NCI-H2227 (cell line): ENCODE measurements at regions not wholly inside any gene's neighbourhood (a gene's known extent, or its start where the extent isn't known, plus 50 kb on each side); places are given as distances from the start of the nearest gene placed in this dataset.

Experiments used
- DNase-seq: peaks from one replicate; lab custom pipeline; 2025; ENCODE audit not compliant: unreplicated experiment; lab: John Stamatoyannopoulos, UW

- no peak for DNase-seq
Observed at GRCh38 chr1:56160773-56161315, 418.5 kb downstream of the PLPP3 start.

GRCh38 chr1:56156971-56157876, 422.1 kb downstream of the PLPP3 start:
- no peak for DNase-seq

GRCh38 chr1:56153276-56153675, 426.1 kb downstream of the PLPP3 start:
- no peak for DNase-seq

- DNase-seq, result no peak
Observed at GRCh38 chr1:56152635-56153034, 426.7 kb downstream of the PLPP3 start.

- no peak for DNase-seq
Observed at GRCh38 chr1:56151402-56151801, 428.0 kb downstream of the PLPP3 start.

- no peak for DNase-seq
Observed at GRCh38 chr1:56150441-56151215, 428.7 kb downstream of the PLPP3 start.

GRCh38 chr1:56149761-56150160, 429.6 kb downstream of the PLPP3 start:
- DNase-seq, result no peak

GRCh38 chr1:56148326-56149193, 430.8 kb downstream of the PLPP3 start:
- DNase-seq, result no peak

GRCh38 chr1:56147459-56147858, 431.9 kb downstream of the PLPP3 start:
- no peak for DNase-seq

- no peak for DNase-seq
Observed at GRCh38 chr1:56147034-56147433, 432.3 kb downstream of the PLPP3 start.

GRCh38 chr1:56146449-56146848, 432.9 kb downstream of the PLPP3 start:
- DNase-seq, result no peak

GRCh38 chr1:56145581-56145980, 433.8 kb downstream of the PLPP3 start:
- DNase-seq, result no peak

- DNase-seq, result no peak
Observed at GRCh38 chr1:56142301-56142700, 437.1 kb downstream of the PLPP3 start.

- DNase-seq, result no peak
Observed at GRCh38 chr1:56139836-56140235, 439.5 kb downstream of the PLPP3 start.

- DNase-seq, result no peak
Observed at GRCh38 chr1:56137521-56138505, 441.6 kb downstream of the PLPP3 start.

GRCh38 chr1:56137090-56137489, 442.3 kb downstream of the PLPP3 start:
- DNase-seq, result no peak

GRCh38 chr1:56135864-56136147, 443.6 kb downstream of the PLPP3 start:
- no peak for DNase-seq

- DNase-seq, result no peak
Observed at GRCh38 chr1:56135069-56135863, 444.1 kb downstream of the PLPP3 start.
